ENCODE measurements at regions not wholly inside any gene's neighbourhood (a gene's known extent, or its start where the extent isn't known, plus 50 kb on each side); places are given as distances from the start of the nearest gene placed in this dataset.
A peak's percentile ranks its signal among the peaks of the same experiment; 100 is the strongest.

- TF ChIP-seq CTCF (IDR thresholded peaks at IDR 0.05; ENCODE audit: low read depth, low read length) = no peak
- DNase-seq (ENCODE audit: extremely low read depth, low read depth) = no peak
Observed at GRCh38 chr3:9301091-9301490, 51.6 kb upstream of the SRGAP3 start.

- DNase-seq (ENCODE audit: extremely low read depth, low read depth) = no peak
- TF ChIP-seq CTCF (IDR thresholded peaks at IDR 0.05; ENCODE audit: low read depth, low read length) = no peak
Observed at GRCh38 chr3:9301798-9302197, 52.4 kb upstream of the SRGAP3 start.

- DNase-seq (ENCODE audit: extremely low read depth, low read depth) = peak; percentile 44
- peak; percentile 91 for TF ChIP-seq CTCF (IDR thresholded peaks at IDR 0.05; ENCODE audit: low read depth, low read length)
Observed at GRCh38 chr3:9302425-9303181, 53.2 kb upstream of the SRGAP3 start.

GRCh38 chr3:9308298-9308990 lies 54.4 kb upstream of the THUMPD3 start:
- DNase-seq (ENCODE audit: extremely low read depth, low read depth) = no peak
- no peak for TF ChIP-seq CTCF (IDR thresholded peaks at IDR 0.05; ENCODE audit: low read depth, low read length)

- TF ChIP-seq CTCF (IDR thresholded peaks at IDR 0.05; ENCODE audit: low read depth, low read length) = no peak
- DNase-seq (ENCODE audit: extremely low read depth, low read depth) = no peak
Observed at GRCh38 chr3:9310043-9310442, 52.8 kb upstream of the THUMPD3 start.

GRCh38 chr3:9311228-9311627 lies 51.6 kb upstream of the THUMPD3 start:
- no peak for TF ChIP-seq CTCF (IDR thresholded peaks at IDR 0.05; ENCODE audit: low read depth, low read length)
- DNase-seq (ENCODE audit: extremely low read depth, low read depth) = no peak

Measured in AG09319 (cell line).